ENCODE measurements at regions not wholly inside any gene's neighbourhood (a gene's known extent, or its start where the extent isn't known, plus 50 kb on each side); places are given as distances from the start of the nearest gene placed in this dataset.

- H3K4me2 ChIP-seq (ENCODE audit: insufficient read depth, insufficient read length, low read length) = no peak overlapping the region
- H3K56ac ChIP-seq (ENCODE audit: insufficient read length, low read depth, low read length) = no peak overlapping the region
- no peak for DNase-seq
- H3K14ac ChIP-seq (ENCODE audit: insufficient read depth, low read length) = no peak overlapping the region
- Mint-ChIP-seq H3K4me3 (no peak overlapping the region), H3K36me3 (ENCODE audit: insufficient read depth in 1 of 3, low read depth in 3 of 3) (peaks cover 17 to 24% (median 19%) of the 10 kb centered on the region in 3 experiments; a peak in 6 of 7 replicates), H3K27ac (no peak overlapping the region), H3K27me3 (ENCODE audit: low read depth) (no peaks in the 10 kb centered on the region; the same call in 1 of the 2 replicates), H3K4me1 (peaks cover 5 to 8% of the 10 kb centered on the region in 2 experiments; a peak in 3 of 4 replicates), H3K9me3 (peaks cover 76 to 80% of the 10 kb centered on the region in 2 experiments)
- no peaks in the 10 kb centered on the region for H3K27me3 ChIP-seq (ENCODE audit: insufficient read depth, low read length)
- H3K4ac ChIP-seq (ENCODE audit: low read depth, low read length) = no peak overlapping the region
- no peak overlapping the region for H3K23ac ChIP-seq (ENCODE audit: insufficient read length, low read depth, low read length)
- H2BK120ac ChIP-seq (ENCODE audit: low read depth, low read length, poor library complexity, severe bottlenecking) = no peak overlapping the region
- H2AFZ ChIP-seq (ENCODE audit: low read length) = no peak overlapping the region
- H2AK5ac ChIP-seq (ENCODE audit: insufficient read length, low read length) = no peak overlapping the region
- no peaks in the 10 kb centered on the region for H4K20me1 ChIP-seq (ENCODE audit: control insufficient read depth, insufficient read depth, insufficient read length)
- H3K23me2 ChIP-seq (ENCODE audit: insufficient read length, low read depth, low read length, poor library complexity, severe bottlenecking) = no peaks in the 10 kb centered on the region
- H2BK5ac ChIP-seq (ENCODE audit: insufficient read length, low read length) = no peak overlapping the region
- H4K8ac ChIP-seq (replicated peaks; ENCODE audit: insufficient read length, low read depth, low read length) = peak overlapping the region; percentile 50
- no peak for TF ChIP-seq CTCF (conservative IDR thresholded peaks at IDR 0.05)
- H3K27ac ChIP-seq (ENCODE audit: insufficient read length, low read depth, low read length) = no peak overlapping the region
- WGBS (ENCODE audit: extremely low coverage, insufficient read length, low lambda C conversion rate) = no CpG with 5 or more reads among the region's 2 CpGs
- H2BK12ac ChIP-seq (ENCODE audit: insufficient read length, low read depth, low read length) = no peak overlapping the region
- no peaks in the 10 kb centered on the region for H3K79me2 ChIP-seq (ENCODE audit: insufficient read depth, low read length)
- no peak overlapping the region for H2BK20ac ChIP-seq (ENCODE audit: low read depth, low read length, poor library complexity, severe bottlenecking)
- no peak overlapping the region for H4K91ac ChIP-seq (ENCODE audit: insufficient read length, low read depth, low read length)
- H3K9ac ChIP-seq (ENCODE audit: extremely low read depth, insufficient read length, low read length) = no peak overlapping the region
- H3T11ph ChIP-seq (ENCODE audit: low read length) = no peak overlapping the region
- no peaks in the 10 kb centered on the region for H3K79me1 ChIP-seq (ENCODE audit: insufficient read depth, low read depth, low read length, poor library complexity, severe bottlenecking)
- H3K9me3 ChIP-seq (ENCODE audit: control insufficient read depth, low read depth, low read length) = peaks cover 10% of the 10 kb centered on the region
- no peak overlapping the region for H4K5ac ChIP-seq (ENCODE audit: insufficient read length, low read depth, low read length)
- H2BK15ac ChIP-seq (ENCODE audit: low read depth, low read length) = no peak overlapping the region
- no peaks in the 10 kb centered on the region; the same call in 1 of the 2 replicates for H3K4me1 ChIP-seq (ENCODE audit: insufficient read depth, low read length)
- H3K18ac ChIP-seq (ENCODE audit: insufficient read length, low read depth, low read length) = no peak overlapping the region
Observed at GRCh38 chrX:45502396-45502795, 301.7 kb upstream of the DIPK2B start.
